ENCODE measurements at regions not wholly inside any gene's neighbourhood (a gene's known extent, or its start where the extent isn't known, plus 50 kb on each side); places are given as distances from the start of the nearest gene placed in this dataset.
A peak's percentile ranks its signal among the peaks of the same experiment; 100 is the strongest.

GRCh38 chr17:63267846-63268245 lies 178.3 kb downstream of the CYB561 start:
- intact Hi-C loops (cut with DNase I), result no loop called here
- TF ChIP-seq POLR2AphosphoS5 (IDR thresholded peaks at IDR 0.05) (no peak), CTCF (IDR thresholded peaks at IDR 0.05) (no peak), POLR2A (IDR thresholded peaks at IDR 0.05; ENCODE audit: low read depth) (no peak), EP300 (IDR thresholded peaks at IDR 0.05) (no peak)
- WGBS, result 84% methylated on average over 4 of the region's 4 CpGs

GRCh38 chr17:63268827-63269226 lies 177.3 kb downstream of the CYB561 start:
- intact Hi-C loops (cut with DNase I), result no loop called here
- 79% methylated on average over 3 of the region's 3 CpGs for WGBS
- Histone ChIP-seq H3K36me3 (peaks cover 0 to 5% (median 3%) of the 10 kb centered on the region in 4 donors), H3K27ac (replicated peaks in 1 of 4) (no peak overlapping the region), H3K9me3 (no peaks in the 10 kb centered on the region), H3K4me3 (no peak overlapping the region), H3K27me3 (no peaks in the 10 kb centered on the region), H3K4me1 (peaks cover 4 to 7% (median 5%) of the 10 kb centered on the region in 4 donors)
- TF ChIP-seq POLR2A (IDR thresholded peaks at IDR 0.05; ENCODE audit: low read depth), result no peak
- no peak for DNase-seq (ENCODE audit: extremely low spot score)

More at GRCh38 chr17:63267846-63268245, 178.3 kb downstream of the CYB561 start:
- no peaks in the 10 kb centered on the region for H3K4me1 ChIP-seq
- H3K4me3 ChIP-seq, result no peak overlapping the region
- no peak overlapping the region for H3K27ac ChIP-seq (replicated peaks in 1 of 4)
- H3K9me3 ChIP-seq, result no peaks in the 10 kb centered on the region
- peaks cover 0 to 5% (median 3%) of the 10 kb centered on the region in 4 donors for H3K36me3 ChIP-seq
- H3K27me3 ChIP-seq, result no peaks in the 10 kb centered on the region
- DNase-seq (ENCODE audit: extremely low spot score), result no peak

GRCh38 chr17:63270610-63271009 lies 175.5 kb downstream of the CYB561 start:
- no peak for TF ChIP-seq CTCF (IDR thresholded peaks at IDR 0.05)
- TF ChIP-seq POLR2AphosphoS5 (IDR thresholded peaks at IDR 0.05), result no peak
- TF ChIP-seq EP300 (IDR thresholded peaks at IDR 0.05), result no peak
- no peak for TF ChIP-seq POLR2A (IDR thresholded peaks at IDR 0.05; ENCODE audit: low read depth)
- intact Hi-C loops (cut with DNase I), result loop anchor here (10.0 kb wide), 1 partner anchor 134 kb away; no protein-coding TSS in a partner anchor
- peaks cover 8 to 22% (median 15%) of the 10 kb centered on the region in 4 donors for H3K4me1 ChIP-seq
- no peak overlapping the region for H3K27ac ChIP-seq (replicated peaks in 1 of 4)
- WGBS, result 92% methylated on average over 3 of the region's 3 CpGs
- H3K9me3 ChIP-seq, result no peaks in the 10 kb centered on the region
- no peak for DNase-seq (ENCODE audit: extremely low spot score)
- H3K4me3 ChIP-seq, result no peak overlapping the region
- peaks cover 0 to 5% (median 3%) of the 10 kb centered on the region in 4 donors for H3K36me3 ChIP-seq
- H3K27me3 ChIP-seq, result no peaks in the 10 kb centered on the region

GRCh38 chr17:63274146-63274545 lies 172.0 kb downstream of the CYB561 start:
- no peak overlapping the region for H3K4me3 ChIP-seq
- intact Hi-C loops (cut with DNase I), result loop anchor here (10.0 kb wide), 1 partner anchor 131 kb away; no protein-coding TSS in a partner anchor
- TF ChIP-seq POLR2AphosphoS5 (IDR thresholded peaks at IDR 0.05) (no peak), EP300 (IDR thresholded peaks at IDR 0.05) (no peak), POLR2A (IDR thresholded peaks at IDR 0.05; ENCODE audit: low read depth) (no peak), CTCF (IDR thresholded peaks at IDR 0.05) (no peak)
- H3K4me1 ChIP-seq, result peaks cover 8 to 53% (median 39%) of the 10 kb centered on the region in 4 donors
- no peaks in the 10 kb centered on the region for H3K9me3 ChIP-seq
- 56% methylated on average over 3 of the region's 3 CpGs for WGBS
- peak overlapping the region in 1 of 4 donors; percentile 8 for H3K27ac ChIP-seq (replicated peaks in 1 of 4)
- no peak for DNase-seq (ENCODE audit: extremely low spot score)
- H3K27me3 ChIP-seq, result no peaks in the 10 kb centered on the region
- no peaks in the 10 kb centered on the region for H3K36me3 ChIP-seq

- peaks cover 8 to 65% (median 52%) of the 10 kb centered on the region in 4 donors for H3K4me1 ChIP-seq
Measured at GRCh38 chr17:63275318-63275970, 170.7 kb downstream of the CYB561 start.

More at GRCh38 chr17:63275318-63275970, 170.7 kb downstream of the CYB561 start:
- Histone ChIP-seq H3K36me3 (no peaks in the 10 kb centered on the region), H3K27ac (replicated peaks in 1 of 4) (no peak overlapping the region), H3K4me3 (no peak overlapping the region), H3K9me3 (no peaks in the 10 kb centered on the region), H3K27me3 (no peaks in the 10 kb centered on the region)
- TF ChIP-seq POLR2AphosphoS5 (IDR thresholded peaks at IDR 0.05) (peak in 1 of 2 donors; percentile 37), POLR2A (IDR thresholded peaks at IDR 0.05; ENCODE audit: low read depth) (no peak), CTCF (IDR thresholded peaks at IDR 0.05) (no peak), EP300 (IDR thresholded peaks at IDR 0.05) (no peak)
- intact Hi-C loops (cut with DNase I), result loop anchor here (10.0 kb wide), 1 partner anchor 129 kb away; no protein-coding TSS in a partner anchor
- DNase-seq (ENCODE audit: extremely low spot score), result no peak
- WGBS, result 5% methylated on average over 1 of the region's 1 CpG
